IMR-90 (cell line): ENCODE measurements at regions not wholly inside any gene's neighbourhood (a gene's known extent, or its start where the extent isn't known, plus 50 kb on each side); places are given as distances from the start of the nearest gene placed in this dataset.

Experiments
- ATAC-seq: fragments of 200-7000 bp; cut with Tn5 transposase; 2 replicates; pipeline ENCODE4 v1.9.1; 2020; ENCODE audit warnings: low read depth, mild to moderate bottlenecking, moderate library complexity
- BruUV-seq: library from RNA; stranded (reverse); fragments of 400-500 nt; replicated peaks from 2 replicates; lab custom pipeline; 2021; lab: Mats Ljungman, UMichigan
- CTCF ChIA-PET: fragments of 300-600 bp; formaldehyde crosslinking; extraction: SDS; loops from one replicate; lab custom pipeline; 2021; ENCODE audit warnings: antibody characterized with exemption; lab: Yijun Ruan, JAX
- POLR2A ChIA-PET: fragments of 300-600 bp; sonication (Branson Sonifier 250); formaldehyde crosslinking; loops from one replicate; lab custom pipeline; 2022; ENCODE audit warnings: antibody characterized with exemption; ENCODE audit not compliant: unreplicated experiment; lab: Charles Lee
- DNase-seq: peaks from one replicate; pipeline ENCODE4 v3.0.0; 2013
- H2AFZ ChIP-seq: replicated peaks from 2 replicates; pipeline ENCODE3; 2013; ENCODE audit warnings: low read length, mild to moderate bottlenecking; ENCODE audit not compliant: poor library complexity
- H2AK5ac ChIP-seq: 2 replicates; pipeline ENCODE4 v1.6.1; 2013; ENCODE audit warnings: low read depth, low read length, inconsistent platforms
- H2AK9ac ChIP-seq: replicated peaks from 2 replicates; pipeline ENCODE3; 2013; ENCODE audit warnings: mild to moderate bottlenecking, low read depth, low read length, moderate library complexity; ENCODE audit not compliant: poor library complexity
- H2BK120ac ChIP-seq: 2 replicates; pipeline ENCODE4 v1.6.1; 2013; ENCODE audit warnings: low read depth, low read length, inconsistent platforms
- H2BK15ac ChIP-seq: 3 replicates; pipeline ENCODE4 v1.6.1; 2013; ENCODE audit warnings: low read depth, low read length, inconsistent platforms
- H2BK20ac ChIP-seq: 2 replicates; pipeline ENCODE4 v1.6.1; 2013; ENCODE audit warnings: low read depth, mild to moderate bottlenecking, inconsistent platforms, low read length, moderate library complexity
- H2BK5ac ChIP-seq: 2 replicates; pipeline ENCODE4 v1.6.1; 2013; ENCODE audit warnings: mild to moderate bottlenecking, low read depth, low read length, inconsistent platforms; ENCODE audit not compliant: poor library complexity, severe bottlenecking
- H3K14ac ChIP-seq: replicated peaks from 2 replicates; pipeline ENCODE4 v1.6.1; 2013; ENCODE audit warnings: low read depth, low read length, inconsistent platforms
- H3K18ac ChIP-seq: 2 replicates; pipeline ENCODE4 v1.6.1; 2013; ENCODE audit warnings: low read depth, low read length, control low read depth
- H3K23ac ChIP-seq: 2 replicates; pipeline ENCODE4 v1.6.1; 2013; ENCODE audit warnings: low read depth, low read length, inconsistent platforms
- H3K27ac ChIP-seq: 2 replicates; pipeline ENCODE4 v1.5.1; 2013; ENCODE audit warnings: mild to moderate bottlenecking, control low read depth, low read length; ENCODE audit not compliant: insufficient read depth
- H3K27me3 ChIP-seq: 2 replicates; pipeline ENCODE4 v1.6.1; 2013; ENCODE audit warnings: low read length; ENCODE audit not compliant: control insufficient read depth, insufficient read depth
- H3K36me3 ChIP-seq: 2 replicates; pipeline ENCODE4 v1.6.1; 2013; ENCODE audit warnings: low read length, mixed read lengths; ENCODE audit not compliant: control insufficient read depth, insufficient read depth
- H3K4ac ChIP-seq: 2 replicates; pipeline ENCODE4 v1.6.1; 2013; ENCODE audit warnings: low read depth, low read length, inconsistent platforms
- H3K4me1 ChIP-seq: 2 replicates; pipeline ENCODE4 v1.6.1; 2013; ENCODE audit warnings: low read length, mixed read lengths; ENCODE audit not compliant: control insufficient read depth, insufficient read depth
- H3K4me2 ChIP-seq: 2 replicates; pipeline ENCODE4 v1.6.1; 2013; ENCODE audit warnings: low read depth, mild to moderate bottlenecking, control low read depth, low read length, moderate library complexity
- H3K4me3 ChIP-seq: 2 replicates; pipeline ENCODE4 v1.5.1; 2013; ENCODE audit warnings: low read depth, mild to moderate bottlenecking, control low read depth, low read length, moderate library complexity; ENCODE audit not compliant: insufficient read depth
- H3K56ac ChIP-seq: 2 replicates; pipeline ENCODE4 v1.6.1; 2013; ENCODE audit warnings: low read length, inconsistent platforms; ENCODE audit not compliant: insufficient read depth; ENCODE audit errors: extremely low read depth
- H3K79me1 ChIP-seq, 2 experiments: 2 replicates each; pipeline ENCODE4 v1.6.1; 2013; ENCODE audit warnings: low read length in 2 of 2, inconsistent platforms in 1 of 2, low read depth in 1 of 2
- H3K9ac ChIP-seq: 2 replicates; pipeline ENCODE4 v1.6.1; 2013; ENCODE audit warnings: low read depth, low read length, control low read depth
- H3K9me1 ChIP-seq: 2 replicates; pipeline ENCODE4 v1.6.1; 2013; ENCODE audit warnings: low read length, inconsistent platforms; ENCODE audit not compliant: insufficient read depth
- H3K9me3 ChIP-seq: 2 replicates; pipeline ENCODE4 v1.6.1; 2013; ENCODE audit warnings: low read length; ENCODE audit not compliant: control insufficient read depth, insufficient read depth
- H4K20me1 ChIP-seq: 2 replicates; pipeline ENCODE4 v1.6.1; 2013; ENCODE audit warnings: low read length, inconsistent platforms; ENCODE audit not compliant: insufficient read depth
- H4K5ac ChIP-seq: 2 replicates; pipeline ENCODE4 v1.6.1; 2013; ENCODE audit warnings: mild to moderate bottlenecking, low read depth, low read length, control low read depth
- H4K8ac ChIP-seq, 2 experiments: 2 replicates each; pipeline ENCODE4 v1.6.1; 2013; ENCODE audit warnings: low read depth in 2 of 2, low read length in 2 of 2, control low read depth in 1 of 2, inconsistent platforms in 1 of 2
- H4K91ac ChIP-seq: 2 replicates; pipeline ENCODE4 v1.6.1; 2013; ENCODE audit warnings: low read depth, low read length, inconsistent platforms; ENCODE audit not compliant: insufficient read depth
- MXI1 ChIP-seq: IDR thresholded peaks from 2 replicates; pipeline ENCODE4 v1.6.1; 2012; ENCODE audit warnings: low read depth, mild to moderate bottlenecking, low read length, moderate library complexity, borderline replicate concordance
- WGBS, 2 experiments: methylation state at CpG; one replicate each; pipeline versions ENCODE4 v1.1.5 to v1.1.7; 2013; ENCODE audit warnings: missing lambda C conversion rate in 2 of 2; ENCODE audit not compliant: insufficient read length in 1 of 2; ENCODE audit errors: extremely low coverage in 2 of 2; 5-methylcytosine and 5-hydroxymethylcytosine counted together
- dilution Hi-C: fragments of 300-500 bp; cut with HindIII; formaldehyde crosslinking; loops from one replicate; pipeline ENCODE4 v1.14.3; 2018; ENCODE audit warnings: low sequenced_read_pairs; ENCODE audit not compliant: unreplicated experiment
- in situ Hi-C: fragments of 300-500 bp; cut with MboI; formaldehyde crosslinking; loops from 3 replicates; pipeline ENCODE4 v1.14.3; 2019; ENCODE audit warnings: low sequenced_read_pairs, inconsistent platforms, mixed read lengths
- intact Hi-C: fragments of 100-400 bp; cut with micrococcal nuclease; formaldehyde crosslinking; loops from 2 replicates; pipeline ENCODE4 v1.10.0; 2022
- TF ChIP-seq, protein P1 (sequence below): conservative IDR thresholded peaks from 2 replicates; pipeline ENCODE4 v1.5.1; 2012; ENCODE audit warnings: mild to moderate bottlenecking, low read depth, low read length, improper control_type of control experiment

DNA sequence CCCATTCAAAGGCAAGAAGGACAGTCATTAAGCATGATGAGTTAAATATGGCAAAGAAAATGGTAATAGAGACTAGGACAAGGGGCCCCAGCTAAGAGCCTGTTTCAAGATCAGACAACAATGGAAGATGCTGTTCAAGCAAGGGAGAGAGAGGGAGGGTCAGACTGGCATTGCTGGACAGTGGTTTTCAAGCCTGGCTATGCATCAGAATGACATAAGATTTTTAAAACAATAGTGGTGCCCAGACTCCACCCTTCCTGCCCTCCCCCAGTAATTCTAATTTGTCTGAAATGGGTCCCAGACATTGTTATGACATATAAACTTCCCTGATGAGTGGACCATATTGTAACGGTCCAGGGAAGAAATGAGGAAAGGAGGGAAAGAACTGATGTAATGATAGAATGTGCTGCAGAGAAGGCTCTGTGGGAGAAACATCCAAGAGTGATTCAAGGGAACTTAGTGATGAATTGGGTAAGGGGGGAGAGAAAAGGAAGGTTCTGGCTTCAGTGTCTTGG is 112.9 kb upstream of the TRIB2 start:
- dilution Hi-C loops (no loop called here), intact Hi-C loops (no loop called here), in situ Hi-C loops (no loop called here)
- Histone ChIP-seq H3K4me1 (peaks cover 6% of the 10 kb centered on the region), H3K56ac (no peak overlapping the region), H3K79me1 (no peaks in the 10 kb centered on the region), H3K4me2 (no peak overlapping the region), H3K9ac (no peak overlapping the region), H3K4me3 (no peak overlapping the region), H3K4ac (no peak overlapping the region), H2BK120ac (no peak overlapping the region), H3K18ac (no peak overlapping the region), H2BK15ac (no peak overlapping the region), H2BK20ac (no peak overlapping the region), H4K91ac (no peak overlapping the region), H3K27me3 (no peaks in the 10 kb centered on the region), H3K14ac (no peak overlapping the region), H2AK5ac (no peak overlapping the region), H2AFZ (no peak overlapping the region), H3K36me3 (no peaks in the 10 kb centered on the region), H3K27ac (no peak overlapping the region), H3K9me1 (0 out of 2 replicates have a peak, but pooled peaks cover 3% of the 10 kb centered on the region), H2AK9ac (no peak overlapping the region), H4K20me1 (no peaks in the 10 kb centered on the region), H4K8ac (no peak overlapping the region), H4K5ac (no peak overlapping the region), H3K23ac (no peak overlapping the region), H2BK5ac (no peak overlapping the region), H3K9me3 (no peaks in the 10 kb centered on the region)
- DNase-seq (no peak), ATAC-seq (no peak)
- WGBS, 2 experiments, result 67% methylated on average over 1 of the region's 1 CpG; no CpG with 5 or more reads in 1 of the 2 experiments
- ChIA-PET POLR2A (interaction anchor here (0.6 kb wide), 1 partner anchor 83 kb away, joined by 6 read pairs; no protein-coding TSS in a partner anchor), CTCF (interaction anchor here (1.3 kb wide), 1 partner anchor 10 kb away, joined by 4 read pairs; no protein-coding TSS in a partner anchor)
- TF ChIP-seq, protein P1, sequence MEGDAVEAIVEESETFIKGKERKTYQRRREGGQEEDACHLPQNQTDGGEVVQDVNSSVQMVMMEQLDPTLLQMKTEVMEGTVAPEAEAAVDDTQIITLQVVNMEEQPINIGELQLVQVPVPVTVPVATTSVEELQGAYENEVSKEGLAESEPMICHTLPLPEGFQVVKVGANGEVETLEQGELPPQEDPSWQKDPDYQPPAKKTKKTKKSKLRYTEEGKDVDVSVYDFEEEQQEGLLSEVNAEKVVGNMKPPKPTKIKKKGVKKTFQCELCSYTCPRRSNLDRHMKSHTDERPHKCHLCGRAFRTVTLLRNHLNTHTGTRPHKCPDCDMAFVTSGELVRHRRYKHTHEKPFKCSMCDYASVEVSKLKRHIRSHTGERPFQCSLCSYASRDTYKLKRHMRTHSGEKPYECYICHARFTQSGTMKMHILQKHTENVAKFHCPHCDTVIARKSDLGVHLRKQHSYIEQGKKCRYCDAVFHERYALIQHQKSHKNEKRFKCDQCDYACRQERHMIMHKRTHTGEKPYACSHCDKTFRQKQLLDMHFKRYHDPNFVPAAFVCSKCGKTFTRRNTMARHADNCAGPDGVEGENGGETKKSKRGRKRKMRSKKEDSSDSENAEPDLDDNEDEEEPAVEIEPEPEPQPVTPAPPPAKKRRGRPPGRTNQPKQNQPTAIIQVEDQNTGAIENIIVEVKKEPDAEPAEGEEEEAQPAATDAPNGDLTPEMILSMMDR, result no peak
- no peak for TF ChIP-seq MXI1
- no TSS peak for BruUV-seq
